HUDEP-2 (cell line): ENCODE measurements at regions not wholly inside any gene's neighbourhood (a gene's known extent, or its start where the extent isn't known, plus 50 kb on each side); places are given as distances from the start of the nearest gene placed in this dataset.

Experiments
- DNase-seq, 76 experiments: peaks; one replicate each; lab custom pipeline; 2025; ENCODE audit not compliant: unreplicated experiment in 76 of 76; lab: John Stamatoyannopoulos, UW

DNA sequence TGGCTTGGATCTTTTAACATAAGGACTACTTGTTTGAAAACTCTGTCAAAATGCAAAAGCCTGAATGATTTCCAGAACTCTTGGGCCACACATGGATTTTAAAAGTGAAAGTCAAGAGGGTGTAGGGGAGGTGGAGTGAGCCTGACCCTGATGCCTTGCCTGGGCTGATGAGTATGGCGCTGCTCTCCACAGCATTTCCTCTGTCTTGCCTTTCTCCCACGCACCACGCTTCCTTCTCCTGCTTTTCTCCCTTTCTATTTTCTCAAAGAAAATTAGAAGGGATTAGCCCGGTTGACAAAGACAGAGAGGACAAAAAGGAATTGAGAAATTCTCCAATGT lies 207.0 kb upstream of the CCDC68 start:
- no peak for DNase-seq

DNA sequence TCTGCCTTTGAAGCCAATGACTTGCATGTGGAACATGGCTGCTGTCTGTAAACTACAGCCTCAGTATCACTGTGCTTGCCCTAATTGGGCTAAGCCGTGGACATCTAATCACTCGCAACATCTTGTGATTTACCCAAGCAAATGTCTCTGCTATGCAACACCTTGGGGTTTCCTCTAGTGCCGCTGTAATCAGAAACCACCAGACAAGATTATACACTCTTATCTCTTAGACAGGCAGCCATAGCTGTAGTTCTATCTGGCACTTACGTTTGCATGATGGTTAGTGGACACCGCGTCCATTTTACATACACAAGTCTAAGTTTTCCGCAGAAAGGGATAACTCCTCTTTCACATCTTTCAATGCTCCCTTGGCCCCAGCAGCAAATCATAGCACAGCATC lies 204.3 kb upstream of the CCDC68 start:
- DNase-seq: peak in 2 of 76 experiments; percentile 10 to 13

DNA sequence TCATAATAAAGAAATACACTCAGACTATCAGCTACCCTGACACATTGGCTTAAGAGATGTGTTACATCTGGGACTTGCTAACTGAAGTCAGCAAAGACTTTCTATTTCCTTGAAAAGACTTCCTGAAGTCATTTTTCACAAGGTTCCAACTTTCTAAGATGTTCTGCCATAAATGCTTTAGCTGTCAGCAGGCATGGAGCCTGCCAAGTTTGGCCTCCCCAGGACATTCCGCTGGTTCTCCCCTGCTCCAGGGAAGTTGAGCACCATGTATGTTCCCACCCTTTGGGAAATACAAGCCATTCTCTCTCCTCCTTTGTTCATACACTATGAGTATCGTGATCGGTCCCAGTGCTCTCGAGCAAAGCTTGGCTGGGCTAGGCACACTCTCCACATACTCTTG lies 202.7 kb upstream of the CCDC68 start:
- DNase-seq: no peak

DNA sequence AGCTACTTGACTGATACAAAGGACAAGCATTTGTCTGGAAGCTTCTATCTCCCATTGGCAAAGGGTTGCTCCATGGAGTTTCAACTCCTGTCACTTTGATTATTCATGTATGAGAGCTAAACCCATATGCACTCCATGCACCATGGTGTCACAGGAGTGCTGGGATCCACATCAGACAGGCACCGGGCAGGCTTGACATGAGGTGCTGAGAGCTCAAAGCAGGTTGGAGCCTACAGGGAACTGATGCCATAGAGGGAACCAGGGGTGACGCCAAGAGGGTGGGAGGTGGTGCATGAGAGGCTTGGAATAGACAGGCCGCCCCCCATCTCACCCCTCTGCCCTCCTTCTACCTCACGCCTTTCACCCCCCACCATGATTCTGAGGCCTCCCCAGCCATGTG lies 199.8 kb upstream of the CCDC68 start:
- no peak for DNase-seq

DNA sequence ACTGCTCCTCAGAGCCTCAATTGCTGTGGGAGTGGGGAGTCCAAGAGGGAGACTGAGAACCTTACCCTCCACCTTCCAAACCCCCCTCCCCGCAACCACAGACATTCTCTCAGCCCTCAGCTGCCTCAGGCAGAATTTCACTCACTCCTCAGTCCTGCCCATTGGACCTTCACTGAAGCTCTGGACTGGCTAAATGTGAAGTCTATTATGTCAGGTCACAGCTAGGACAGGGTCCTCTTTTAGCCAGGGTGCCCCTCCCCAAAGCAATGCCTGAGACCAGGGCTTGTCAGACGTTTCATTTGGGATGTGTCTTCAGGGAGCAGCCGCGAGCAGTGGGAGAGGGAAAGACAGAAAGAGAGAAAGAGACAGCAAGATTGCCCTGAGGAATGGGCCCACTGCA lies 199.3 kb upstream of the CCDC68 start:
- DNase-seq: no peak

DNA sequence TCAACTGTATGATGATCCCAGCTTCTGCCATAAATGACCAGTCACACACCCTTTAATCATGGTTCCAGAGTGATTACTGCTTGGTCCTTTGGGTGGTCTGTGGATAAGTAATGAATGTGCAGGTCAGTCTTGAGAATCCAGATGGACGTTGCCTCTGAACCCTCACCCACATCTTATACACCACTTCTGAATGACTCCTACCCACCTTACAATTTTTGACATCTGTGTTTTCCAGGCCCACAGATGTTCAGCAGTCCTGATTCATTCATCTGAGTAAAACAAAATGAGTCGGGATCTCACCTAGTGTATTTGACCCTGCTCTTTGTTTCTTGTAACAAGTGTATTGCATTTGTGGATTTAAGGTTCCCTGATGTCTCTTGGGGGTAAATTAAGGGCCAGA lies 194.1 kb upstream of the CCDC68 start:
- DNase-seq: no peak

DNA sequence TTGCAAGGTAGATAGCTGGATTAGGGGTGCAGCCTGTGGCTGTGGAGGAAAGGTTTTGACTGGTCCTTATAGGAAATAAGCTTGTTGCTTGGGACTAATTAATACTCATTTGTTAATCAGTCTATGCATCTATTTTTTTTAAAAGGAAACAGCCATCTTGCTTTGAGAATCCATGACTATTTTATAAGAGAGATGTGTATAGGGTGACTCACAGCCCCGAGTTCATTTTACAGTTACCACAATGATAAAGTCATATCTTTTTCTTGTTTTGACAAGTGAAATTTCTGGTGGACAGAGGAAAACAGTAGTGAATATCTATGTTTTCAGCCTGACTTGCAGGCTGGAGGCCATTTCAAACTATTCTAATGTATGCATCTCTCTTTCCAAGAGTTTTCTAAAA lies 193.5 kb upstream of the CCDC68 start:
- no peak for DNase-seq

DNA sequence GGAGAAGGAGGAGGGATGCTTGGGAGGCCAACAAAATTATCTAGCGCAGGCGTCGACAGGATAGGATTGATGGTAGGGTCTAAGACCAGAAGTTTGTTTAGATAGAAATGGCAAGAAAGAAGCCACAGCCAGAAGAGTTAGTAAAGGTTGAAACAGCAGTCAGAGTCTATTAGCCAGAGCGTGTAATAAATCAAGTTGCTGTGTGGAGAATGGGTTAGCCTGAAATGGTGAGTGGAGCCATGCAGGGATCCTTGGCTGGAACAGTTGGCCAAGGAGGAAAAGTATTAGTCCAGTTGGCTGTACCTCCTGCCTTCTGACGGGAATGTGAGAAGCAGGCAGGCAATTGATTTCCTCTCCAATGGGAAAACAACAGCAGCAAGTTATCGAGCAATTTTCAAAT lies 190.7 kb upstream of the CCDC68 start:
- DNase-seq: no peak

DNA sequence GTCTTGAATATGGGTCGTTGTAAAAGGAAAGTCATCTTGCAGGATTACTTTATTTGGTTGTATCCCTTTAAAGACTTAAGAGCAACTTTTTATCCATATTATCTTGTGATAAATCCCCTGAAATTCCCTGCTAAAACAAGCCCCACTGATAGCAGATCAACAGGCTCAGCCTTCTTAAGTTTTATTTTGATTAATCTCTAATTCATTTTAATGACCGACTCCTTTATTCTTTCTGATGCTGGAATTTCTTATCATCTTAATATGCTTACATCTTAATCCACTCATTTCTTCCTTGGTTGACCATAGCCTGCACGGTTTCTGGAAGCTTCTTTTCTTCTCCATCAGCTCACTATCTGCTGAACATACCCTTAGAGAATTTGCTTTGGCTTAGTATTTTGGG lies 188.5 kb upstream of the CCDC68 start:
- DNase-seq: no peak

DNA sequence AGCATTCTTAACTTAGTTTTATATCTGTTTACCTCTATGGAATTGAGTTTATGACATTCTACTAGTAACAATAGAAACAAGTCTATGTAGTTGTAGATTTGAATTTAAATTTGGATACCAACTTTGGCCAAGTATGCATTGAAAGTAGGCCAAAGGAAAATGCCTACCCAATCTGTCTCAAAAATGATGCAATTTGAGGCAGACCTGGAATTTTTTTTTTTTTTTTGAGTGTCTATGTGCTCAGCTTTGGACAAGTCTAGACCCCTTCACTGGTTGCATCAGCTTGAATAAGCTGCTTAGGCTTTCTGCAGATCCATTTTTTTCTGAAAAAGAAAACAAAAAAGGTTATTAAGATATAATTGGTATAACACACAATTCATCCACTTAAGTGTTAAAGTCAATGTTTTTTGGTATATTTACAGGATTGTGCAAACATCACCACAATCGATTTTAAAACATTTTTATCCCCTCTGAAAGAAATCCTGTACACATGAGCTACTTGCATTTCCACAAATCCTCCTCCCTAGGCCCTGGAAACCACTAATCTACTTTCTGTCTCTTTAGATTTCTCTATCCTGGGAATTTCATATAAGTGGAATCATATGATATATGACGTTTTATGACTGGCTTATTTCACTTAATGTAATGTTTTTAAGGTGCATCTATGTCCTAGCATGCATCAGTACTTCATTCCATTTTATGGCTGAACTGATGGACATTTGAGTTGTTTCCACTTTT lies 185.1 kb upstream of the CCDC68 start:
- DNase-seq: no peak

DNA sequence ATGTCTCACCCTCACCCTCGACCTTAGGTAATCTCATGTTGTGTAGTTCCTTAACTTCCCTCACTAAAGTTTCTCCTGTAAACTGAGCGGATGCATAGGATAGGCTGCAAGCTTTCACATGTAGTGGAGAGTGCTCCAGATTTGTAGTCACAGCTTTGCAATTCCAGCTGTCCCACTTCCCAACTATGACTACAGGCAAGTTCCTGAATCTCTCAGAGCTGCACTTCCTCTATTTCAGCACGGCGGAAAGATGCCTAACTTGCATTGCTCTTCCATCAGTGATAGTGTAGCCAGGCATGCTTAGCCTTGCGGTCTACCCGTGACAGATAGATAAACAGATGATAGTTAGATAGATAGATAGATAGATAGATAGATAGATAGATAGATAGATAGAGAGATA lies 183.1 kb upstream of the CCDC68 start:
- DNase-seq: no peak

DNA sequence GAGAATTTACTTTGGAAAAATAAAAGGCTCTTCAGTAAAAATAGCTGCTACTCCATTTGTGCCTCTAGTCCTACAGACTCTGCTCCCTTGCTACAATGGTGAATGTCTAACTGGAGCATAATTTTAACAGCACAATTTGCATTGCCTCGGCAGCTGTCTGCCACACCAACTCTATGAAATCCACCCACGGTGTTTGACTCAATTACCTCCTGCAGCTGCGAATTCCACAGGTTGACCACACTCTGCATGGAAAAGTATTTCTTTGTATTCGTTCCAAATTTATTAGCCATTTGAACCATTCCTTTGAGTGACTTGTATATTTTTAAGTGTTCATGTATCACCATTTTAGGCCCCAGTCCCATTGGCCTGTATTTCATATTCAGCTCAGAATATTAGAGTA lies 182.1 kb upstream of the CCDC68 start:
- no peak for DNase-seq

DNA sequence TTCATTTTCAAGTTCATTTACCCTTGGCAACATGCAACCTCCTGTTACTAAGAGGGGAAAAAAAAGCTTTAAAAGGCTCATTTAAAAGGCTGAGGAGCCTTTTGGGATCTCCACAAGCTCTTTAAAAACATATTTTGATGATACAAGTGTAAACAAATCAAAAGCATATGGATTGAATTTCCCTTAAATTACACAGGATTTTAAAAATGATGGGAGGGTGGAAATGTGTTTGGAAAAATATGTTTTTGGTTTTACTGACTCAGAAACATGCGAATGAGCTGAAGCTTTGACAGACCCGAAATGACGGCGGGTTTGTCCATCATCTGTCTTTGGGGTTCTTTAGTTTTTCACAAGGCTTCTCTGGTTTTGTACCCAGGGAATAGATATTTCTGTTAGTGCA lies 180.6 kb upstream of the CCDC68 start:
- DNase-seq: no peak

DNA sequence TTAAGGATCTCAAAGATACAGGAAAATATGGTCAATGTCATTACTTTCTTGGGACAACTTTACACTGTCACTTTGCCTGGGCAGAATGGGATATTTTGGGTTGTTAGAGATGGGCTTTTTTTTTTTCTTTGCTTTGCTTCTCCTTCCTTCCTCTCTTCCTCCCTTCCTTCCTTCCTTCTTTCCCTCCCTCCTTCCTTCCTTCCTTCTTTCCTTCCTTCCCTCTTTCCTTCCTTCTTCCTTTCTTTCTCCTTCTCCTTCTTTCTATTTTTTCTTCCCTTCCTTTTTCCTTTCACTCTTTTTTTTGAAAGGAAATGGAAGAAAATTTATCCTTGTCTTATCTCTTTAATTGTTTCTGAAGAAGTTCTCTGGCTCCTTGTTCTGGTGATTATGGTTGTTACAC lies 180.0 kb upstream of the CCDC68 start:
- no peak for DNase-seq

DNA sequence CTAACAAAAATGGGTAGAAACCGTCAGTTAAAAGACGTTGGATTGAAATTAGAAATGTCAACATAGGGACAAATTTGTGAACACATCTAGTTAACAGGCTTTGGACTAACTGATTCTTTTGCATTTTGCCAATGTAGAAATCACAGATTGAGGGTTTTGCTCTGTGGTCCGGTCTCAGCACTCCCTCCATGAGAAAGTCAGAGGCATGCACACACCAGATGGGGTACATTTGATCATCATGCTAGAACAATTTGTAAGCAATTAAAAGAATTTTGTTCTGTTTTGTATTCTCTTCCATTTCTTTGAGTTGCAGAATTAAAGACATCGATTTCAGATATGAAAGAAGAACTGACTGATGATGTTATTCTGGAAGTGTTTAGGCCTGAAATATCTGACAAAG lies 179.1 kb upstream of the CCDC68 start:
- DNase-seq: no peak

DNA sequence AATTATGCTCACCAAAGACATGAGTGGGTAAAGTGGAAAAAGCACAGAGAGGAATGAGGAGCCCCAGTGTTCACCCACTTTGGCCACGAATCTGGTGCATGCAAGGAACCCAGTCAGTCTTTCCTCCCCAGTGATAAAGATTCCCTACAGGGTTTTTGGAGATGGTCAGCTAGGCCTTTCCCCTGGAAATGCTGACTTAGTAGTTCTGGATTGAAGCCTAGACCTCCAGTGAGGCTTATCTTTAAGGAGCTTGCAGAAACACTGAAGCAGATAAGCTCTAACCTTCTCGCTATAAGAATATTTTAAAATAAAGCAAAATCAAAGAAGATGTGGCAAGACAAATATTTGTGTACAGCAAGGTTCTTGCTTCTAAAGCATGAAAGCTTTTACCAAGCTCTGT lies 178.3 kb upstream of the CCDC68 start:
- DNase-seq: no peak

DNA sequence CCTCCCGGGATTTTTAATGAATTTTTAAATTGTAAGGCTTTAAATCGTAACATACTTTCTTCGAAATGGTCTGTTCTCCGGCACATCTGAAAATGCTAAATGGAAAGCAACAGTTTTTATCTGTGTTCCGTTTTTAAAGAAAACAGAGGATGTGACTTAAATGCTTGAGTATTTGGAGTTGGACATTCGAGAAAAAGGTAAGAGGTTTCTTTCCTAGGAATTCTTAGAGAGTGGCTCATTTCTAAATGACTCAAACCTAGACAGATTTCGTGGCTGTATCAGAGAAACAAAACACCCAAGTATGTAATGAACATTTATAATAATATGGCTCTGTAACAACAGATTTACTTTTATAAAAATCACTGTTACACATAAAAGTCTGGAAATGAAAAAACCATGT lies 177.6 kb upstream of the CCDC68 start:
- no peak for DNase-seq

DNA sequence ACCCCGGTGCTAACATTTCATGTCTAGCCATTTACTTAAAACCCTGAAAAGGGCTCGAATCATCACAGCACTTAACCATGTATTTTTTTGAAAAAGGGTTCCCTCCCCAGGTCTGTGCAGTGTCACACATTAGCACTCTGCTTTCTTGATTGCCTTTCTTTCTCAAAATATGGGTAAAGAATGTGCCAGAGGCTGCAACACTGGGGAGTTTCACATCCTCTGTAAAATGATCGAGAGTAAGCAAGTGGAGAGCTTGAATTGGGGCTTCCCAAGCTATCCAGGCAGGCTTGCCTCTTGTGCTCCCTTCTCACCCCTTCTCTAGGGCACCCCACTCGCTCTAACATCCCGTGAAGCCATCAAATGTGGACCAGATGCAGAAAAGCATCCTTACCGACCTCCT lies 177.0 kb upstream of the CCDC68 start:
- DNase-seq: no peak

DNA sequence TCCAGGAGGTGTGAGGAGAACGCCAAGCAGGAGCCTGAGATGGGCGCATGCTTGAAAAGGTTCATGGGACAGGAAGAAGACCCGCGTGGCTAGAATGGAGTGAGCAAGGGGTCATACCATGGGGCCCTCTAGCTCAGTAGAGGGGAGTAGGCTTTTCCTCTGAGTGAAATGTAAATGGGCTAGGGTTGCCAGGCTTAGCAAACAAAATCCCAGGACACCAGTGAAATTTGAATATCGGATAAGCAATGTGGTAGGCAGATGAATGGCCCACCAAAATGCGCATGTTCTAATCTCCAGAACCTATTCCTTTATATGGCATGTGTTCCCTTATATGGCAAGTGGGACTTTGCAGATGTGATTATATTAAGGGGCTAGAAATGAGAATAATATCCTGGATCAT lies 174.1 kb upstream of the CCDC68 start:
- no peak for DNase-seq

DNA sequence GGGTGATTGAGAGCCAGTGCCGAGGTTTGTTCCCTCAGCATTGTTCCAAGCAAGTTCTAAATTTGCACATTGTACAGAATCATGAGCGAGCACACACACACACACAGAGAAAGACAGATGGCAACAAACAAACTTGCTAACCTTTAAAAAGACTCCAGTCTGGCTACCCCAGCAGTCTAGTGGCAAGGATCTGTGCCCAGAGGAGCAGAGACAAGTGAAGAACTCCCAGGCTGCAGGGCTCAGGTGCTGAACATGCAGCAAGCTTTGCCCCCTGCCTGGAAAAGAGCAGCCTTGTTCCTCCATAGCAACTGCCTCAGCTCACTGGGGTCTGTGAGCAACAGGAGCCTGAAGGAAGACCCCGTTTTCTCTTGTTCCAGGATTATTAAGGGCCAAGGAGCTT lies 169.2 kb upstream of the CCDC68 start:
- no peak for DNase-seq

DNA sequence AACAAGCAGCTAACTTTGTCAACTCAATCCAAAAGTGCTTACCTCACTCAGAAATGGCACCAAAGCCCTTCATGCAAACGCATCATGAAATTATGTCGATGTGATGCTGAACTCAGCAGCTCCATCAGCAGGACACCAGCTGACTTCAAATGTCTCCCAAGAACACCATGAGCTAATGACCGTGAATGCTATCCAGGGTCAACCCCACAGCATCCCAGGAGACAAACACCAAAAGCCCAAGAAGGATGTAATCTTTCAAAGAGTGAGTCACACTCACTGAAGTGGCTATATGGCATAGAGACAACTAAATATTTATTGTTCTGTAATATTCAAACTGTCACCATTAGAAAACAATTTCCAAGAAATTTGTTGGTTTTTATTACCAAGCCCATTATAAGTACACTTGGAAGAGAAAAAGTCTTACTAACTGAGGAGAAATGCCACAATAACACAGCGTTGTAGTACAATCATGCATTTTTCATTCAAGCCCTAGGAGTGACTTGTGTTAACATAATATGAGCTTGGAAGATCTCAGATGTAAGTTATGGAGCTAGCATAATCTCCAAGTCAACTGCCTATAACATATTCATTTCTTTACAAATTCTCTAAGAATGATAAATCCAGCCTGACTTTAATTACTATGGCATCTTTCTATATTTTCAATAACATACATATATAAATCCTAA lies 165.0 kb upstream of the CCDC68 start:
- no peak for DNase-seq

DNA sequence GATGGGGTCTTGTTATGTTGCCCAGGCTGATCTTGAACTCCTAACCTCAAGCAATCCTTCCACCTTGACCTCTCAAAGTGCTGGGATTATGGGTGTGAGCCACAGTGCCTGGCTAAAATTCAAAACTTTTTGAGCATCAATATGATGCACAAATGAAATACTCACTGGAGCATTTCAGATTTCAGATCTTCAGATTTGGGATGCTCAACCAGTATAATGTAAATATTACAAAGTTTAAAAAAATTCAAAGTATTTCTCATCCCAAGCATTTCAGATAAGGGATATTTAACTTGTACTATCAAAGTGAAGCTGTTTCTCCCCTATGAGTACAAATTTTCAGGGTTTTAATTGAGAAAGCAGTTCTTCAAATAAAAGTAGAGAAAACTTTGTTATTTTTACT lies 164.1 kb upstream of the CCDC68 start:
- DNase-seq: no peak
